ENCODE measurements at regions not wholly inside any gene's neighbourhood (a gene's known extent, or its start where the extent isn't known, plus 50 kb on each side); places are given as distances from the start of the nearest gene placed in this dataset.

- no peak for TF ChIP-seq CTCF (IDR thresholded peaks at IDR 0.05; ENCODE audit: low read depth, low read length)
- TF ChIP-seq POLR2A (IDR thresholded peaks at IDR 0.05; ENCODE audit: extremely low read depth, insufficient read length): no peak
- TF ChIP-seq MYC (IDR thresholded peaks at IDR 0.05; ENCODE audit: low read depth, low read length): no peak
Measured at GRCh38 chr17:36840796-36841195, 96.5 kb upstream of the LHX1 start.

All from NB4 (cell line).